ENCODE measurements at regions not wholly inside any gene's neighbourhood (a gene's known extent, or its start where the extent isn't known, plus 50 kb on each side); places are given as distances from the start of the nearest gene placed in this dataset.
A peak's percentile ranks its signal among the peaks of the same experiment; 100 is the strongest.

- H3K4me3 ChIP-seq (ENCODE audit: low read depth, low read length, poor library complexity, severe bottlenecking), result no peak overlapping the region
- H3K36me3 ChIP-seq (ENCODE audit: insufficient read depth, low read length), result no peaks in the 10 kb centered on the region
- TF ChIP-seq EZH2 (IDR thresholded peaks at IDR 0.05; ENCODE audit: borderline replicate concordance, low read length) (no peak), CTCF (IDR thresholded peaks at IDR 0.05; ENCODE audit: low read length) (no peak)
- H3K27ac ChIP-seq (ENCODE audit: low read depth, low read length, poor library complexity, severe bottlenecking), result no peak overlapping the region
- H3K27me3 ChIP-seq (ENCODE audit: insufficient read depth, low read length), result no peaks in the 10 kb centered on the region
- H3K4me2 ChIP-seq (ENCODE audit: low read length), result no peak overlapping the region
- H3K9me2 ChIP-seq (ENCODE audit: low read depth, low read length), result no peaks in the 10 kb centered on the region
- H3K9me3 ChIP-seq (ENCODE audit: low read length), result no peaks in the 10 kb centered on the region
- no peak overlapping the region for H3K9ac ChIP-seq (ENCODE audit: low read length)
- no peaks in the 10 kb centered on the region for H4K20me1 ChIP-seq (ENCODE audit: insufficient read depth, low read length)
- H3K4me1 ChIP-seq (ENCODE audit: insufficient read depth, low read length, severe bottlenecking), result no peaks in the 10 kb centered on the region
- no peak overlapping the region for H2AFZ ChIP-seq (ENCODE audit: low read length)
- H3K79me2 ChIP-seq (ENCODE audit: insufficient read depth, low read length), result no peaks in the 10 kb centered on the region
- no peaks in the 10 kb centered on the region for H3F3A ChIP-seq (ENCODE audit: insufficient read depth, low read length)
Measured at GRCh38 chr6:54730767-54731630, 115.6 kb upstream of the FAM83B start.

GRCh38 chr6:54737247-54737646 lies 109.3 kb upstream of the FAM83B start:
- H3K4me3 ChIP-seq (ENCODE audit: low read depth, low read length, poor library complexity, severe bottlenecking), result no peak overlapping the region
- H3F3A ChIP-seq (ENCODE audit: insufficient read depth, low read length), result no peaks in the 10 kb centered on the region
- no peaks in the 10 kb centered on the region for H3K4me1 ChIP-seq (ENCODE audit: insufficient read depth, low read length, severe bottlenecking)
- no peaks in the 10 kb centered on the region for H3K27me3 ChIP-seq (ENCODE audit: insufficient read depth, low read length)
- TF ChIP-seq EZH2 (IDR thresholded peaks at IDR 0.05; ENCODE audit: borderline replicate concordance, low read length) (no peak), CTCF (IDR thresholded peaks at IDR 0.05; ENCODE audit: low read length) (peak; percentile 54; the same call in 1 of the 2 replicates)
- H4K20me1 ChIP-seq (ENCODE audit: insufficient read depth, low read length), result no peaks in the 10 kb centered on the region
- no peak overlapping the region for H3K4me2 ChIP-seq (ENCODE audit: low read length)
- no peaks in the 10 kb centered on the region for H3K79me2 ChIP-seq (ENCODE audit: insufficient read depth, low read length)
- H3K9ac ChIP-seq (ENCODE audit: low read length), result no peak overlapping the region
- no peak overlapping the region for H3K27ac ChIP-seq (ENCODE audit: low read depth, low read length, poor library complexity, severe bottlenecking)
- no peaks in the 10 kb centered on the region for H3K9me3 ChIP-seq (ENCODE audit: low read length)
- H3K9me2 ChIP-seq (ENCODE audit: low read depth, low read length), result no peaks in the 10 kb centered on the region
- H3K36me3 ChIP-seq (ENCODE audit: insufficient read depth, low read length), result no peaks in the 10 kb centered on the region
- H2AFZ ChIP-seq (ENCODE audit: low read length), result no peak overlapping the region

- Histone ChIP-seq H3K27me3 (ENCODE audit: insufficient read depth, low read length) (no peaks in the 10 kb centered on the region), H3K36me3 (ENCODE audit: insufficient read depth, low read length) (no peaks in the 10 kb centered on the region), H3K4me3 (ENCODE audit: low read depth, low read length, poor library complexity, severe bottlenecking) (no peak overlapping the region)
Measured at GRCh38 chr6:54747955-54748354, 98.6 kb upstream of the FAM83B start.

More at GRCh38 chr6:54747955-54748354, 98.6 kb upstream of the FAM83B start:
- H3K4me2 ChIP-seq (ENCODE audit: low read length), result no peak overlapping the region
- no peak overlapping the region for H3K27ac ChIP-seq (ENCODE audit: low read depth, low read length, poor library complexity, severe bottlenecking)
- no peaks in the 10 kb centered on the region for H3F3A ChIP-seq (ENCODE audit: insufficient read depth, low read length)
- no peaks in the 10 kb centered on the region for H3K79me2 ChIP-seq (ENCODE audit: insufficient read depth, low read length)
- no peak overlapping the region for H3K9ac ChIP-seq (ENCODE audit: low read length)
- no peaks in the 10 kb centered on the region for H3K9me2 ChIP-seq (ENCODE audit: low read depth, low read length)
- no peaks in the 10 kb centered on the region for H3K4me1 ChIP-seq (ENCODE audit: insufficient read depth, low read length, severe bottlenecking)
- 0 out of 2 replicates have a peak, but pooled peaks cover 2% of the 10 kb centered on the region for H3K9me3 ChIP-seq (ENCODE audit: low read length)
- no peaks in the 10 kb centered on the region for H4K20me1 ChIP-seq (ENCODE audit: insufficient read depth, low read length)
- TF ChIP-seq CTCF (IDR thresholded peaks at IDR 0.05; ENCODE audit: low read length) (no peak), EZH2 (IDR thresholded peaks at IDR 0.05; ENCODE audit: borderline replicate concordance, low read length) (no peak)
- H2AFZ ChIP-seq (ENCODE audit: low read length), result no peak overlapping the region

Measured in OCI-LY1 (cell line).